IMR-90 (cell line): ENCODE measurements at regions not wholly inside any gene's neighbourhood (a gene's known extent, or its start where the extent isn't known, plus 50 kb on each side); places are given as distances from the start of the nearest gene placed in this dataset.

Experiments
- ATAC-seq: fragments of 200-7000 bp; cut with Tn5 transposase; 2 replicates; pipeline ENCODE4 v1.9.1; 2020; ENCODE audit warnings: low read depth, mild to moderate bottlenecking, moderate library complexity
- BruUV-seq: library from RNA; stranded (reverse); fragments of 400-500 nt; replicated peaks from 2 replicates; lab custom pipeline; 2021; lab: Mats Ljungman, UMichigan
- CTCF ChIA-PET: fragments of 300-600 bp; formaldehyde crosslinking; extraction: SDS; loops from one replicate; lab custom pipeline; 2021; ENCODE audit warnings: antibody characterized with exemption; lab: Yijun Ruan, JAX
- POLR2A ChIA-PET: fragments of 300-600 bp; sonication (Branson Sonifier 250); formaldehyde crosslinking; loops from one replicate; lab custom pipeline; 2022; ENCODE audit warnings: antibody characterized with exemption; ENCODE audit not compliant: unreplicated experiment; lab: Charles Lee
- DNase-seq: peaks from one replicate; pipeline ENCODE4 v3.0.0; 2013
- H2AFZ ChIP-seq: replicated peaks from 2 replicates; pipeline ENCODE3; 2013; ENCODE audit warnings: low read length, mild to moderate bottlenecking; ENCODE audit not compliant: poor library complexity
- H2AK5ac ChIP-seq: 2 replicates; pipeline ENCODE4 v1.6.1; 2013; ENCODE audit warnings: low read depth, low read length, inconsistent platforms
- H2AK9ac ChIP-seq: replicated peaks from 2 replicates; pipeline ENCODE3; 2013; ENCODE audit warnings: mild to moderate bottlenecking, low read depth, low read length, moderate library complexity; ENCODE audit not compliant: poor library complexity
- H2BK120ac ChIP-seq: 2 replicates; pipeline ENCODE4 v1.6.1; 2013; ENCODE audit warnings: low read depth, low read length, inconsistent platforms
- H2BK15ac ChIP-seq: 3 replicates; pipeline ENCODE4 v1.6.1; 2013; ENCODE audit warnings: low read depth, low read length, inconsistent platforms
- H2BK20ac ChIP-seq: 2 replicates; pipeline ENCODE4 v1.6.1; 2013; ENCODE audit warnings: low read depth, mild to moderate bottlenecking, inconsistent platforms, low read length, moderate library complexity
- H2BK5ac ChIP-seq: 2 replicates; pipeline ENCODE4 v1.6.1; 2013; ENCODE audit warnings: mild to moderate bottlenecking, low read depth, low read length, inconsistent platforms; ENCODE audit not compliant: poor library complexity, severe bottlenecking
- H3K14ac ChIP-seq: replicated peaks from 2 replicates; pipeline ENCODE4 v1.6.1; 2013; ENCODE audit warnings: low read depth, low read length, inconsistent platforms
- H3K18ac ChIP-seq: 2 replicates; pipeline ENCODE4 v1.6.1; 2013; ENCODE audit warnings: low read depth, low read length, control low read depth
- H3K23ac ChIP-seq: 2 replicates; pipeline ENCODE4 v1.6.1; 2013; ENCODE audit warnings: low read depth, low read length, inconsistent platforms
- H3K27ac ChIP-seq: 2 replicates; pipeline ENCODE4 v1.5.1; 2013; ENCODE audit warnings: mild to moderate bottlenecking, control low read depth, low read length; ENCODE audit not compliant: insufficient read depth
- H3K27me3 ChIP-seq: 2 replicates; pipeline ENCODE4 v1.6.1; 2013; ENCODE audit warnings: low read length; ENCODE audit not compliant: control insufficient read depth, insufficient read depth
- H3K36me3 ChIP-seq: 2 replicates; pipeline ENCODE4 v1.6.1; 2013; ENCODE audit warnings: low read length, mixed read lengths; ENCODE audit not compliant: control insufficient read depth, insufficient read depth
- H3K4ac ChIP-seq: 2 replicates; pipeline ENCODE4 v1.6.1; 2013; ENCODE audit warnings: low read depth, low read length, inconsistent platforms
- H3K4me1 ChIP-seq: 2 replicates; pipeline ENCODE4 v1.6.1; 2013; ENCODE audit warnings: low read length, mixed read lengths; ENCODE audit not compliant: control insufficient read depth, insufficient read depth
- H3K4me2 ChIP-seq: 2 replicates; pipeline ENCODE4 v1.6.1; 2013; ENCODE audit warnings: low read depth, mild to moderate bottlenecking, control low read depth, low read length, moderate library complexity
- H3K4me3 ChIP-seq: 2 replicates; pipeline ENCODE4 v1.5.1; 2013; ENCODE audit warnings: low read depth, mild to moderate bottlenecking, control low read depth, low read length, moderate library complexity; ENCODE audit not compliant: insufficient read depth
- H3K56ac ChIP-seq: 2 replicates; pipeline ENCODE4 v1.6.1; 2013; ENCODE audit warnings: low read length, inconsistent platforms; ENCODE audit not compliant: insufficient read depth; ENCODE audit errors: extremely low read depth
- H3K79me1 ChIP-seq, 2 experiments: 2 replicates each; pipeline ENCODE4 v1.6.1; 2013; ENCODE audit warnings: low read length in 2 of 2, inconsistent platforms in 1 of 2, low read depth in 1 of 2
- H3K9ac ChIP-seq: 2 replicates; pipeline ENCODE4 v1.6.1; 2013; ENCODE audit warnings: low read depth, low read length, control low read depth
- H3K9me1 ChIP-seq: 2 replicates; pipeline ENCODE4 v1.6.1; 2013; ENCODE audit warnings: low read length, inconsistent platforms; ENCODE audit not compliant: insufficient read depth
- H3K9me3 ChIP-seq: 2 replicates; pipeline ENCODE4 v1.6.1; 2013; ENCODE audit warnings: low read length; ENCODE audit not compliant: control insufficient read depth, insufficient read depth
- H4K20me1 ChIP-seq: 2 replicates; pipeline ENCODE4 v1.6.1; 2013; ENCODE audit warnings: low read length, inconsistent platforms; ENCODE audit not compliant: insufficient read depth
- H4K5ac ChIP-seq: 2 replicates; pipeline ENCODE4 v1.6.1; 2013; ENCODE audit warnings: mild to moderate bottlenecking, low read depth, low read length, control low read depth
- H4K8ac ChIP-seq, 2 experiments: 2 replicates each; pipeline ENCODE4 v1.6.1; 2013; ENCODE audit warnings: low read depth in 2 of 2, low read length in 2 of 2, control low read depth in 1 of 2, inconsistent platforms in 1 of 2
- H4K91ac ChIP-seq: 2 replicates; pipeline ENCODE4 v1.6.1; 2013; ENCODE audit warnings: low read depth, low read length, inconsistent platforms; ENCODE audit not compliant: insufficient read depth
- MAZ ChIP-seq: IDR thresholded peaks from 2 replicates; pipeline ENCODE4 v1.6.1; 2012; ENCODE audit warnings: low read depth, mild to moderate bottlenecking, low read length, improper control_type of control experiment, moderate library complexity, borderline replicate concordance
- WGBS, 2 experiments: methylation state at CpG; one replicate each; pipeline versions ENCODE4 v1.1.5 to v1.1.7; 2013; ENCODE audit warnings: missing lambda C conversion rate in 2 of 2; ENCODE audit not compliant: insufficient read length in 1 of 2; ENCODE audit errors: extremely low coverage in 2 of 2; 5-methylcytosine and 5-hydroxymethylcytosine counted together
- dilution Hi-C: fragments of 300-500 bp; cut with HindIII; formaldehyde crosslinking; loops from one replicate; pipeline ENCODE4 v1.14.3; 2018; ENCODE audit warnings: low sequenced_read_pairs; ENCODE audit not compliant: unreplicated experiment
- in situ Hi-C: fragments of 300-500 bp; cut with MboI; formaldehyde crosslinking; loops from 3 replicates; pipeline ENCODE4 v1.14.3; 2019; ENCODE audit warnings: low sequenced_read_pairs, inconsistent platforms, mixed read lengths
- intact Hi-C: fragments of 100-400 bp; cut with micrococcal nuclease; formaldehyde crosslinking; loops from 2 replicates; pipeline ENCODE4 v1.10.0; 2022

DNA sequence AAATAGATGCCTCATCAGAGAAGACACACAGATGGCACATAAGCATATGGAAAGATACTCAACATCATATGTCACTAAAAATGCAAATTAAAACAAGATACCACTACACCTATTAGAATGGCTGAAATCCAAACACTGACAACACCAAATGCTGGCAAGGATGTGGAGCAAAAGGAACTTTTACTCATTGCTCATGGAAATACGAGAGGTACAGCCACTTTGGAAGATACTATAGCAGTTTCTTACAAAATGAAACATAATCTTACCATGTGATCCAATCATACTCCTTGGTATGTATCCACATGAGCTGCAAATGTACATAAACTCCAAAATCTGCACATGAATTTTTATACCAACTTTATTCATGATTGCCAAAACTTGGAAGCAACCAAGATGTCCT lies 246.0 kb upstream of the ARHGAP42 start:
- Histone ChIP-seq H3K36me3 (no peaks in the 10 kb centered on the region), H2BK120ac (no peak overlapping the region), H3K27me3 (no peaks in the 10 kb centered on the region), H3K14ac (no peak overlapping the region), H4K20me1 (no peaks in the 10 kb centered on the region), H3K79me1 (no peaks in the 10 kb centered on the region), H2BK15ac (no peak overlapping the region), H2AK9ac (no peak overlapping the region), H3K4ac (no peak overlapping the region), H3K18ac (no peak overlapping the region), H2AFZ (no peak overlapping the region), H3K9me3 (no peaks in the 10 kb centered on the region), H3K4me1 (no peaks in the 10 kb centered on the region), H3K4me2 (no peak overlapping the region), H2AK5ac (no peak overlapping the region), H4K91ac (no peak overlapping the region), H4K5ac (no peak overlapping the region), H3K27ac (no peak overlapping the region), H3K9me1 (no peaks in the 10 kb centered on the region), H3K23ac (no peak overlapping the region), H4K8ac (no peak overlapping the region), H2BK20ac (no peak overlapping the region), H2BK5ac (no peak overlapping the region), H3K4me3 (no peak overlapping the region), H3K56ac (no peak overlapping the region), H3K9ac (no peak overlapping the region)
- CTCF ChIA-PET: no interaction called here
- DNase-seq (no peak), ATAC-seq (no peak)
- dilution Hi-C loops (no loop called here), intact Hi-C loops (no loop called here), in situ Hi-C loops (no loop called here)
- WGBS, 2 experiments: no CpG with 5 or more reads among the region's 1 CpG
- TF ChIP-seq MAZ: no peak
- no TSS peak for BruUV-seq
- POLR2A ChIA-PET: no interaction called here
